ENCODE measurements at regions not wholly inside any gene's neighbourhood (a gene's known extent, or its start where the extent isn't known, plus 50 kb on each side); places are given as distances from the start of the nearest gene placed in this dataset.

DNA sequence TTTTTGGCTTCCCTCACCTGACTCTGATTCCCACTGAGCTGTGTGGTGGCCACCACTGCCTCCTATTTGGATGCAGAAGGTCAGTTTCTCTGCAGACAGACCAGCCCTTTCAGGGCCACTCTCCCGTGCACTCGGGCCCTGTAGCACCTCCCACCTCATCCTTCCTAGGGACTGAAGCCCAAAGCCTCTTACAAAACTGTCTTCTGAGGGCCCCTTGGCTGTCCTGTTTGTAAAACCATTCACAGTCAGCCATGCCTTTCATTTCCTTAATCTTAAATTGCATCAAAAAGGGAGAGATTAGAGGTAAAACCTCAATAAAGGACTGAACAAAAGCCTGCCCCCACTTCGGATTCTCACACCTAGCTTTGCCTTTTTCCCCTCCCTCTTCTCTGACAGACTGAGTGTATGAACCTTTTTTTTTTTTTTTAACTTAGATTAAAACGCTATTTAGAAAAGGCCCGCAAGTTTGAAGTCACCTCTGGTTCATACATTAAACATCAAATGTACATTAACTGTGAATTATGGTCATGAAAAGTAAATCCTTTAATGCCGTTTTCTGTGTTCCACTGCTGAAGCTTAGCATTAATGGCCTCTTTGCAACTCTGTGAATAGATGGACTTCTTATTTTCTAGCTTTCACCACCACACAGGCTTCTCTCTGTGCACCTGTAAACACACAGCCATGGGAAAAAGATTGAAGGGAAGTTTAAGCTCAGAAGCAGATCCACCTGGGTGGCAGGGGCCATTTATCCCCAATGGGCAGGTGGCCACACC, 247.2 kb upstream of the CADM1 start:
- Histone ChIP-seq H3K9ac (ENCODE audit: low read length) (no peak overlapping the region), H4K20me1 (ENCODE audit: insufficient read depth, low read length) (no peaks in the 10 kb centered on the region), H3K4me3 (ENCODE audit: low read length) (no peak overlapping the region), H3K27ac (ENCODE audit: low read length) (no peak overlapping the region), H3K4me1 (ENCODE audit: low read length) (no peaks in the 10 kb centered on the region), H3K36me3 (replicated peaks; ENCODE audit: low read depth, low read length) (no peaks in the 10 kb centered on the region), H3K9me3 (ENCODE audit: insufficient read depth, low read length) (no peaks in the 10 kb centered on the region), H3K27me3 (ENCODE audit: low read depth, low read length) (peaks cover 42% of the 10 kb centered on the region), H3K79me2 (ENCODE audit: low read length) (no peaks in the 10 kb centered on the region), H2AFZ (ENCODE audit: low read depth, low read length) (no peak overlapping the region), H3K4me2 (ENCODE audit: low read length) (no peak overlapping the region)
- TF ChIP-seq EZH2phosphoT487 (IDR thresholded peaks at IDR 0.05; ENCODE audit: low read depth) (no peak), CTCF (IDR thresholded peaks at IDR 0.05; ENCODE audit: low read depth, low read length) (no peak)

GRCh38 chr11:115745610-115746512, 241.6 kb upstream of the CADM1 start:
- TF ChIP-seq EZH2phosphoT487 (IDR thresholded peaks at IDR 0.05; ENCODE audit: low read depth), result no peak
- no peak for TF ChIP-seq CTCF (IDR thresholded peaks at IDR 0.05; ENCODE audit: low read depth, low read length)
- H3K27ac ChIP-seq (ENCODE audit: low read length), result no peak overlapping the region
- H2AFZ ChIP-seq (ENCODE audit: low read depth, low read length), result no peak overlapping the region
- peaks cover 29% of the 10 kb centered on the region for H3K27me3 ChIP-seq (ENCODE audit: low read depth, low read length)
- no peaks in the 10 kb centered on the region for H4K20me1 ChIP-seq (ENCODE audit: insufficient read depth, low read length)
- no peaks in the 10 kb centered on the region for H3K9me3 ChIP-seq (ENCODE audit: insufficient read depth, low read length)
- H3K9ac ChIP-seq (ENCODE audit: low read length), result no peak overlapping the region
- H3K4me2 ChIP-seq (ENCODE audit: low read length), result no peak overlapping the region
- no peaks in the 10 kb centered on the region for H3K36me3 ChIP-seq (replicated peaks; ENCODE audit: low read depth, low read length)
- H3K79me2 ChIP-seq (ENCODE audit: low read length), result no peaks in the 10 kb centered on the region
- no peaks in the 10 kb centered on the region for H3K4me1 ChIP-seq (ENCODE audit: low read length)
- H3K4me3 ChIP-seq (ENCODE audit: low read length), result no peak overlapping the region

GRCh38 chr11:115745066-115745465, 240.9 kb upstream of the CADM1 start:
- Histone ChIP-seq H3K36me3 (replicated peaks; ENCODE audit: low read depth, low read length) (no peaks in the 10 kb centered on the region), H3K79me2 (ENCODE audit: low read length) (no peaks in the 10 kb centered on the region), H3K9me3 (ENCODE audit: insufficient read depth, low read length) (no peaks in the 10 kb centered on the region), H3K9ac (ENCODE audit: low read length) (no peak overlapping the region), H3K27ac (ENCODE audit: low read length) (no peak overlapping the region), H3K4me3 (ENCODE audit: low read length) (no peak overlapping the region), H3K27me3 (ENCODE audit: low read depth, low read length) (peaks cover 21% of the 10 kb centered on the region), H4K20me1 (ENCODE audit: insufficient read depth, low read length) (no peaks in the 10 kb centered on the region), H2AFZ (ENCODE audit: low read depth, low read length) (no peak overlapping the region), H3K4me2 (ENCODE audit: low read length) (no peak overlapping the region), H3K4me1 (ENCODE audit: low read length) (no peaks in the 10 kb centered on the region)
- TF ChIP-seq CTCF (IDR thresholded peaks at IDR 0.05; ENCODE audit: low read depth, low read length) (no peak), EZH2phosphoT487 (IDR thresholded peaks at IDR 0.05; ENCODE audit: low read depth) (no peak)

DNA sequence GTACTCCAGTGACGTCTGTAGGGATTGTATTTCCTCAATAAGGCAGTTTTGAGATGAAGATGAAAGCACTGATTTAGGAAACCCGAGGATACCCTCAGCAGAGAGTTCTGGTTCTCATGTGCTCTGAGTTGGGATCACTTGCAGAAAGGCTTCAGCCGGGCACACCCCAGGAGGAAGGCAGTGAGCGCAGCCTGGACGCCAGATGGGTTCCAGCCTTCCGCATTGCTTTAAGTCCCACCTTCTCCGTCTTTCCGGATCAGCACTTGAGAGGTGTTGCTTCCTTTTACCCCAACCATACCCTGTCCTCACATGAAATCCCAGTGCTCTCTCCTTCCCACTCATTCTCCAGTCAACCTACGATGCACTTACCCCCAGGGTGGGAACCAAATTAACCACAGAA, 239.5 kb upstream of the CADM1 start:
- H3K36me3 ChIP-seq (replicated peaks; ENCODE audit: low read depth, low read length), result no peaks in the 10 kb centered on the region
- H2AFZ ChIP-seq (ENCODE audit: low read depth, low read length), result no peak overlapping the region
- no peaks in the 10 kb centered on the region for H3K79me2 ChIP-seq (ENCODE audit: low read length)
- H3K4me2 ChIP-seq (ENCODE audit: low read length), result no peak overlapping the region
- H3K4me3 ChIP-seq (ENCODE audit: low read length), result no peak overlapping the region
- H3K9ac ChIP-seq (ENCODE audit: low read length), result no peak overlapping the region
- no peaks in the 10 kb centered on the region for H3K9me3 ChIP-seq (ENCODE audit: insufficient read depth, low read length)
- no peaks in the 10 kb centered on the region for H3K4me1 ChIP-seq (ENCODE audit: low read length)
- TF ChIP-seq CTCF (IDR thresholded peaks at IDR 0.05; ENCODE audit: low read depth, low read length), result no peak
- no peak for TF ChIP-seq EZH2phosphoT487 (IDR thresholded peaks at IDR 0.05; ENCODE audit: low read depth)
- H3K27ac ChIP-seq (ENCODE audit: low read length), result no peak overlapping the region
- no peaks in the 10 kb centered on the region for H4K20me1 ChIP-seq (ENCODE audit: insufficient read depth, low read length)
- H3K27me3 ChIP-seq (ENCODE audit: low read depth, low read length), result peaks cover 8% of the 10 kb centered on the region; the same call in 1 of the 2 replicates

All from OCI-LY3 (cell line).